ENCODE measurements at regions not wholly inside any gene's neighbourhood (a gene's known extent, or its start where the extent isn't known, plus 50 kb on each side); places are given as distances from the start of the nearest gene placed in this dataset.

- no peak for TF ChIP-seq CTCF (conservative IDR thresholded peaks at IDR 0.05; ENCODE audit: low read length)
- TF ChIP-seq EZH2phosphoT487 (IDR thresholded peaks at IDR 0.05; ENCODE audit: borderline replicate concordance): no peak
Observed at GRCh38 chr13:44263751-44264620, 109.6 kb upstream of the SERP2 start.
